RWPE2 (cell line): ENCODE measurements at regions not wholly inside any gene's neighbourhood (a gene's known extent, or its start where the extent isn't known, plus 50 kb on each side); places are given as distances from the start of the nearest gene placed in this dataset.
A peak's percentile ranks its signal among the peaks of the same experiment; 100 is the strongest.

Experiments used
- ATAC-seq: fragments of 200-7000 bp; cut with Tn5 transposase; 3 replicates; pipeline ENCODE4 v1.9.1; 2021; ENCODE audit warnings: low read depth
- DNase-seq: peaks from one replicate; pipeline ENCODE4 v3.0.0-alpha.2; 2020; ENCODE audit warnings: low spot score
- H3K27ac ChIP-seq: fragments of 450-650 bp; 2 replicates; pipeline ENCODE4 v1.5.1; 2017; ENCODE audit warnings: mild to moderate bottlenecking; ENCODE audit not compliant: poor library complexity, severe bottlenecking
- H3K27me3 ChIP-seq: fragments of 250-450 bp; sonication (Bioruptor Pico); 2 replicates; pipeline ENCODE4 v1.5.1; 2021; ENCODE audit warnings: mild to moderate bottlenecking, moderate library complexity; ENCODE audit not compliant: insufficient read depth, poor library complexity, severe bottlenecking
- H3K36me3 ChIP-seq: fragments of 250-450 bp; sonication (Bioruptor Pico); 2 replicates; pipeline ENCODE4 v1.5.1; 2020; ENCODE audit warnings: low read depth, mild to moderate bottlenecking, moderate library complexity
- H3K4me1 ChIP-seq: fragments of 250-450 bp; sonication (Bioruptor Pico); 2 replicates; pipeline ENCODE4 v1.5.1; 2021; ENCODE audit warnings: mild to moderate bottlenecking, moderate library complexity; ENCODE audit not compliant: insufficient read depth, poor library complexity, severe bottlenecking
- H3K4me3 ChIP-seq: fragments of 250-450 bp; sonication (Bioruptor Pico); 2 replicates; pipeline ENCODE4 v1.5.1; 2021; ENCODE audit warnings: mild to moderate bottlenecking, moderate library complexity; ENCODE audit not compliant: severe bottlenecking
- H3K9me3 ChIP-seq: fragments of 250-450 bp; sonication (Bioruptor Pico); 2 replicates; pipeline ENCODE4 v1.5.1; 2021; ENCODE audit warnings: mild to moderate bottlenecking, moderate library complexity; ENCODE audit not compliant: severe bottlenecking
- TF ChIP-seq, protein P1 (sequence below): fragments of 450-650 bp; IDR thresholded peaks from one replicate; pipeline ENCODE4 v1.5.1; 2017; ENCODE audit warnings: mild to moderate bottlenecking, moderate library complexity; ENCODE audit not compliant: poor library complexity, severe bottlenecking

DNA sequence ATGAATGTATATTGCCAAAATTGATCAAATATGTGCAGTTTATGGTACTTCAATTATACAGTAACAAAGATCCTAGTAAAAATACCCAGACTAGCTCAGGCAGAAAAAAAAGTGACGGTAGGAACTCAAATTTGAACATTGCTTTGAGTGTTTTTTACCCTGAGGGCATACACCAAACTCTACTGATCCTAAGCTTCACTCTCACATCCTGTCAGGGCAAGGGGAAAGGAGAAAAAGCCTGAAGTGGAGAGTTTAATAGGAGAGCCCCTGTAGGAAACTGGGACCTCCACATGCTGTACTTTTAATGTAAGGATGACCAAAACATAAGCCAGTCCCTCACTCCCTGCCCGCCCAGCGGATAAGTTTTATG lies 59.8 kb upstream of the GNG12 start:
- no peak overlapping the region for H3K4me3 ChIP-seq
- H3K9me3 ChIP-seq: no peaks in the 10 kb centered on the region
- TF ChIP-seq, protein P1, sequence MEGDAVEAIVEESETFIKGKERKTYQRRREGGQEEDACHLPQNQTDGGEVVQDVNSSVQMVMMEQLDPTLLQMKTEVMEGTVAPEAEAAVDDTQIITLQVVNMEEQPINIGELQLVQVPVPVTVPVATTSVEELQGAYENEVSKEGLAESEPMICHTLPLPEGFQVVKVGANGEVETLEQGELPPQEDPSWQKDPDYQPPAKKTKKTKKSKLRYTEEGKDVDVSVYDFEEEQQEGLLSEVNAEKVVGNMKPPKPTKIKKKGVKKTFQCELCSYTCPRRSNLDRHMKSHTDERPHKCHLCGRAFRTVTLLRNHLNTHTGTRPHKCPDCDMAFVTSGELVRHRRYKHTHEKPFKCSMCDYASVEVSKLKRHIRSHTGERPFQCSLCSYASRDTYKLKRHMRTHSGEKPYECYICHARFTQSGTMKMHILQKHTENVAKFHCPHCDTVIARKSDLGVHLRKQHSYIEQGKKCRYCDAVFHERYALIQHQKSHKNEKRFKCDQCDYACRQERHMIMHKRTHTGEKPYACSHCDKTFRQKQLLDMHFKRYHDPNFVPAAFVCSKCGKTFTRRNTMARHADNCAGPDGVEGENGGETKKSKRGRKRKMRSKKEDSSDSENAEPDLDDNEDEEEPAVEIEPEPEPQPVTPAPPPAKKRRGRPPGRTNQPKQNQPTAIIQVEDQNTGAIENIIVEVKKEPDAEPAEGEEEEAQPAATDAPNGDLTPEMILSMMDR: no peak
- DNase-seq: no peak
- no peaks in the 10 kb centered on the region for H3K36me3 ChIP-seq
- H3K27ac ChIP-seq: no peak overlapping the region
- peaks cover 35% of the 10 kb centered on the region for H3K4me1 ChIP-seq
- ATAC-seq: 0 out of 3 replicates have a peak, but pooled peaks have one; percentile 20
- H3K27me3 ChIP-seq: no peaks in the 10 kb centered on the region

DNA sequence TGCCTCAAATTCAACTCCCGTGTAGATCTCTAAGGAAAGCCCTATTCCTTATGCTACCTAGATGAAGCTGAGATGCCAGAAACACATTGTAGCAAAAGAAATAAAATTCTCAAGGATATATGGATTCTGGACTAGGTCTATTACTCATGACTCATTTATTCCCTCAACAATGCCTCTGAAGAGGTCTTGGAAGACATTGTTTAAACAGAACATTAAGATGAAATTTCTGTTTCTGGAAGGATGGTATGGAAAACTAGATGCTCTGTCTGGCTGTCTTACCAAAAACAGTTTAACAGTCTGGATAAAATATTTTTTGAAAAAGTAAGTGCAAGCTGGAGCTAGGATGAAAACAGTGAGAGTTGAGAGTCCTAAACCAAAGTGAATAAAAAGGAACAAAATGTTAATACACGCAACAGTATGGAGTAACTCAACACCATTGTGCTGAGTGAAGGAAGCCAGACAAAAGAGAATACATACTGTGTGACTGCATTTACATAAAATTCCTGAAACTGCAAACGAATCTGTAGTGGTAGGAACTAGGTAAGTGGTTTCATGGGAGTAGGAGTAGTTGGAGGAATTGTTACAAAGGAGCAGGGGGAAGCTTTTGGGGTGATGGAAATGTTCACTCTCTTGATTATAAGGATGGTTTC lies 59.3 kb upstream of the GNG12 start:
- H3K36me3 ChIP-seq: no peaks in the 10 kb centered on the region
- peaks cover 35% of the 10 kb centered on the region for H3K4me1 ChIP-seq
- H3K27me3 ChIP-seq: no peaks in the 10 kb centered on the region
- H3K9me3 ChIP-seq: no peaks in the 10 kb centered on the region
- no peak overlapping the region for H3K4me3 ChIP-seq
- TF ChIP-seq, protein P1: no peak
- DNase-seq (no peak), ATAC-seq (no peak)
- no peak overlapping the region for H3K27ac ChIP-seq

DNA sequence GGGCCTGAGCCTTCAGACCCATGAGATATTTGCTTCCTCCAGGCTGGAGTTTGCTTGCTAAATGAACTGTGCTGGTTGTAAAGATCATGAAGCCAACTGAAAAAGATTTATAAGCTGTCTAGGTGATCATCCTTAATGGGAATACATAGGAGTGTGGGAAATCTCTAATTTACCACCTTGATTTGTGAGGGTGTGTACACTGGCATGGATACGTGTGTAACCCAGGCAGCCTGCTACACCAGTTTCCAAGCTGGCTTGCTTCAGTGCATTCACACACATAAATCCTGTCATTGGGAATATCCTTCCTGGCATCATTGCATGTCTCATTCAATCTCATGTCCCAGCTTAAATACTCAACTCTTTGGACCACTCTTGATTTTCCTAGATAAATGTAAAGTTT lies 57.6 kb upstream of the GNG12 start:
- no peaks in the 10 kb centered on the region for H3K9me3 ChIP-seq
- TF ChIP-seq, protein P1: no peak
- H3K4me1 ChIP-seq: peaks cover 35% of the 10 kb centered on the region
- peak overlapping the region; percentile 45 for H3K27ac ChIP-seq
- DNase-seq (no peak), ATAC-seq (no peak)
- H3K36me3 ChIP-seq: no peaks in the 10 kb centered on the region
- H3K27me3 ChIP-seq: no peaks in the 10 kb centered on the region
- H3K4me3 ChIP-seq: no peak overlapping the region

DNA sequence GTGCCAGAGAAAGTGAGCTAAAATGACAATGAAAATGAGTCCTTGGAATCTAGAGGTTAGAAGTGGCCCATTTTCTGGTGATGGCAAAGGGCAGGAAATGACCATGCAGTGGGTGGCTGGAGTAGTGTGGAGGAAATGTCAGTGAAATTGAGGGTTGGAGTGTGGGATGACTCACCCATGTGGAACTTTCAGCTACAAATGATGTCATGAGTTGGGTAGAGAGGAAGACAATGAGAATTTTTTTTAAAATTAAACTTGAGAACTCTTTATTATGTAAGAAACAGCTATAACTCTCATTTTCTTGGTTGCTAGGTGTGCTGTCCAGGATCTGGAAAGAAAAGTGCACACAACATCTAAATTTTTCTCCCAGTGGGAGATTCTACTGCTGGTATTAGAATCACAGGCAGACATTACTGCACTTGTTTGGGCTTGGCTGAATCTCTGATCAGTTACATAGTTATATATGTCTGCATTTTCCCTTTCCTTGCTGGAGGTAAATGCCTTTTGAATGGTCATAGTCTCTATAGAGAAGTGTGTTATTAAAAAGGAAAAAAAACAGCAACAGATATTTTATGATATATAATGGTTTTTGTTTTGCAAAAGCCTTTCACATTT lies 56.8 kb upstream of the GNG12 start:
- Histone ChIP-seq H3K9me3 (no peaks in the 10 kb centered on the region), H3K4me3 (no peak overlapping the region), H3K27me3 (no peaks in the 10 kb centered on the region), H3K27ac (peak overlapping the region; percentile 45), H3K4me1 (peaks cover 28% of the 10 kb centered on the region), H3K36me3 (no peaks in the 10 kb centered on the region)
- TF ChIP-seq, protein P1: no peak
- ATAC-seq (peak; percentile 96), DNase-seq (no peak)

DNA sequence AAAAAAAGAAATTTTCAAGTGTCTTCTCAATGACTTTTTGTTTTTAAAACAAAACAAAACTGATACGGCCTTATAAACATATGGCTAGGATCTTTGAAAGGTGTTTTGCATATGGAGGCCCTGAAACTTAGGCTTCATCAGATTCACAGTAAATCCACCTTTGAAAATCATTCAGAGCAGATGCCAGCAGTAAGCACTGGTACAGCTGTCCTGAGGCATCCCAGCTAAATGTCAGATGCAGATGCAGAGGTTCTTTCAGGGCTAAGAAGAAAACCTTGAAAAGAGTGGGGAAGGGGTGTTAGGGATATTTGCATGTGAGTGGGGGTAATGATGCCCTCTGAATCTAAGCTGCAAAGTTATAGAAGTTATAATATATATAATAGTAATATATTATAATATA lies 56.2 kb upstream of the GNG12 start:
- ATAC-seq: no peak
- Histone ChIP-seq H3K27me3 (no peaks in the 10 kb centered on the region), H3K4me3 (no peak overlapping the region), H3K36me3 (no peaks in the 10 kb centered on the region), H3K4me1 (peaks cover 22% of the 10 kb centered on the region), H3K9me3 (no peaks in the 10 kb centered on the region), H3K27ac (peak overlapping the region; percentile 45)
- DNase-seq: no peak
- TF ChIP-seq, protein P1: no peak
